ENCODE measurements at regions not wholly inside any gene's neighbourhood (a gene's known extent, or its start where the extent isn't known, plus 50 kb on each side); places are given as distances from the start of the nearest gene placed in this dataset.

DNA sequence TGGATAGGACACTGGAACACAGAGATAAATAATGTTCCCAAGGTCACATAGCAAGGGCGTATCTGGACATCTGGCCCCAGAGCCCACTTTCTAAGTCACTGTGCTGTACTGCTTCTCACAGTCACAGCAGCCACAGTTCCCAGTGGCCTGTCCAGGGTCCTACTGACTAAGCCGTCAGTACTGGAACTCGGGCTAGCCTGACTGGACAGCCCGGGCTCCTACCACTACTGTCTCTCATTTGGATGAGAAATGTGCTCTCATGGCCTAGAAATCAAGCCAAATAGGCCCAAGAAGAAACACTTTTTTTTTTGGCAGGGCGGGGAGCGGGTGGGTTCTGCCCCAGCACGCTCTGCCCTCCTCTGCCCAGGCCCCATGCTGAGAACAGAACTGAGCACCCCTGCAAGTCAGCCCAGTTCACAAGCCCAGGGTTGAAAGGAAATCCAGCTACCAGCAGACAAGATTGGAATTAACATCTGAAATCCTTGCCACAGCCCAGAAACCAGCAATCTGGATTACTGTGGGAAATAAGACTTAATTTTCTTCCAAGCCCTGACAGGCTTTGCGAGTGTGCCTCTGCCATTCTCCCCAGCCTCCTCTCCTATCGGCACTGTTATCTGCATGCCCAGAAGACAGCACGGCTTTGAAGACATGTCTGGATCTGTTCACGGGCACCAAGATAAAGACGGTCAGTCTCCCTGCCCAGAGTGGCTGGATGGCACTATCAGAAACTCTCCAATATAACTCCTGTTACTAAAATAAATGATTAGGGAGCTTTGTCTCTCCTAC lies 182.9 kb upstream of the NCAM1 start:
- TF ChIP-seq, protein P1, sequence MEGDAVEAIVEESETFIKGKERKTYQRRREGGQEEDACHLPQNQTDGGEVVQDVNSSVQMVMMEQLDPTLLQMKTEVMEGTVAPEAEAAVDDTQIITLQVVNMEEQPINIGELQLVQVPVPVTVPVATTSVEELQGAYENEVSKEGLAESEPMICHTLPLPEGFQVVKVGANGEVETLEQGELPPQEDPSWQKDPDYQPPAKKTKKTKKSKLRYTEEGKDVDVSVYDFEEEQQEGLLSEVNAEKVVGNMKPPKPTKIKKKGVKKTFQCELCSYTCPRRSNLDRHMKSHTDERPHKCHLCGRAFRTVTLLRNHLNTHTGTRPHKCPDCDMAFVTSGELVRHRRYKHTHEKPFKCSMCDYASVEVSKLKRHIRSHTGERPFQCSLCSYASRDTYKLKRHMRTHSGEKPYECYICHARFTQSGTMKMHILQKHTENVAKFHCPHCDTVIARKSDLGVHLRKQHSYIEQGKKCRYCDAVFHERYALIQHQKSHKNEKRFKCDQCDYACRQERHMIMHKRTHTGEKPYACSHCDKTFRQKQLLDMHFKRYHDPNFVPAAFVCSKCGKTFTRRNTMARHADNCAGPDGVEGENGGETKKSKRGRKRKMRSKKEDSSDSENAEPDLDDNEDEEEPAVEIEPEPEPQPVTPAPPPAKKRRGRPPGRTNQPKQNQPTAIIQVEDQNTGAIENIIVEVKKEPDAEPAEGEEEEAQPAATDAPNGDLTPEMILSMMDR (IDR thresholded peaks at IDR 0.05) = no peak
- DNase-seq = no peak
- ATAC-seq (ENCODE audit: low read depth) = no peak
- intact Hi-C loops (cut with micrococcal nuclease) = no loop called here
- H3K9me3 Mint-ChIP-seq = no peaks in the 10 kb centered on the region
- ChIA-PET POLR2A (no interaction called here), CTCF (no interaction called here)
- H3K36me3 Mint-ChIP-seq (ENCODE audit: low read depth) = no peaks in the 10 kb centered on the region
- no peak overlapping the region for H3K4me3 Mint-ChIP-seq
- H3K4me1 Mint-ChIP-seq = no peaks in the 10 kb centered on the region
- H3K27me3 Mint-ChIP-seq = no peaks in the 10 kb centered on the region
- H3K27ac Mint-ChIP-seq = no peak overlapping the region

DNA sequence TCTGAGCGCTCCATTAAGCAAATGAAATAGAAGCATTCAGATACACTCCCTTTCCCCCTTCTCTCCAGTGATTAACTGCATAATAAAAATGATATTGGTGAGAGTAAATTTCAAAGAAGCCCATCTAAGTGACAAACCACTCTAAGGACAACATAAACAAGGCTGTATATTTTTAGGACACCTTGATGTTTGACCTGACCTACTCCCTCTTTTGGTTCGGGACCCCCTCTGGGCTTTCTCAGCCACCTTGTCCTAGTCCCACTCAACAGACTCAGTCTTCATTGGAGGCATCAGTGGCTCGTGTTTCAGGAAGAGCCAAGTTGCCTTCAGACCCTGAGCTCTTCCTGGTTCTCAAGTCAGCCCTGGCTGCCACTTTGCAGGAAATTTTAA lies 182.3 kb upstream of the NCAM1 start:
- ChIA-PET CTCF (no interaction called here), POLR2A (no interaction called here)
- DNase-seq (no peak), ATAC-seq (ENCODE audit: low read depth) (no peak)
- Mint-ChIP-seq H3K9me3 (no peaks in the 10 kb centered on the region), H3K27me3 (no peaks in the 10 kb centered on the region), H3K36me3 (ENCODE audit: low read depth) (no peaks in the 10 kb centered on the region), H3K4me1 (no peaks in the 10 kb centered on the region), H3K27ac (no peak overlapping the region), H3K4me3 (no peak overlapping the region)
- intact Hi-C loops (cut with micrococcal nuclease) = no loop called here
- TF ChIP-seq, protein P1 (IDR thresholded peaks at IDR 0.05) = no peak

DNA sequence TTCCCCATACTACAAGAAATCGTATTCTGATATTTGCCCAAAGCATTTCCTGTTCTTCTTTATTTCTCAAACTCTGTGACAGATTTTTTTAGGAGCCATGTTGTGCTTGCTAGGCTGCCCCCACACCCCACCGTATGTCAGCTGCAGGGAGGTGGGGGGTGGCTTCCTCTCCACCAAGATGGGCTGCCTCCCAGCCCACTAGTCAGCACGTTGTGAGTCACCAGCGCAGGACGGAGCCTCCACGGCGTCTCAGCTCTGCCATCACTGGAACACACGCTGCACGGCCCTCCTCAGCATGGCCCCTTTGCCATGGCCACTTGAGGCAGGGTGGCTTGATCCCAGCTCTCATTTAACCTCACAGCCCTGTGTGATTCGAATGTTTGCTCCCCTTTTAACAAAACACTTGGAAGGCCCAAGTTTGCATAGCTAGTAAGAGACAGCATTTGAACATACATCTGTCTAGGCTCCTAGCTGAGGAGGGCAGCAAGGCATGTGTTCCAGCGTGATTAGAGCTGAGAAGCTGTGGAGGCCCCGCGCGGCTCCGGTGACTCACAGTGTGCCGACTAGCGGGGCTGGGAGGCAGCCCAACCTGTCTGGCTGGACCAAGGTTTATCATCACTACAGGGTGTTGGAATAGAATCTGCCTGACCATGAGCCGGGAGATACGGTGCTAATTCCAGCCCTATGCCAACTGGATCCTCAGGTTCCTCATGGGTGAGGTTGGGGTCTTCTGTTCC lies 180.7 kb upstream of the NCAM1 start:
- TF ChIP-seq, protein P1 (IDR thresholded peaks at IDR 0.05) = no peak
- DNase-seq (no peak), ATAC-seq (ENCODE audit: low read depth) (no peak)
- peaks cover 2% of the 10 kb centered on the region for H3K27me3 Mint-ChIP-seq
- no peaks in the 10 kb centered on the region for H3K36me3 Mint-ChIP-seq (ENCODE audit: low read depth)
- H3K4me1 Mint-ChIP-seq = no peaks in the 10 kb centered on the region
- intact Hi-C loops (cut with micrococcal nuclease) = no loop called here
- CTCF ChIA-PET = no interaction called here
- POLR2A ChIA-PET = no interaction called here
- H3K27ac Mint-ChIP-seq = no peak overlapping the region
- H3K4me3 Mint-ChIP-seq = no peak overlapping the region
- no peaks in the 10 kb centered on the region for H3K9me3 Mint-ChIP-seq

DNA sequence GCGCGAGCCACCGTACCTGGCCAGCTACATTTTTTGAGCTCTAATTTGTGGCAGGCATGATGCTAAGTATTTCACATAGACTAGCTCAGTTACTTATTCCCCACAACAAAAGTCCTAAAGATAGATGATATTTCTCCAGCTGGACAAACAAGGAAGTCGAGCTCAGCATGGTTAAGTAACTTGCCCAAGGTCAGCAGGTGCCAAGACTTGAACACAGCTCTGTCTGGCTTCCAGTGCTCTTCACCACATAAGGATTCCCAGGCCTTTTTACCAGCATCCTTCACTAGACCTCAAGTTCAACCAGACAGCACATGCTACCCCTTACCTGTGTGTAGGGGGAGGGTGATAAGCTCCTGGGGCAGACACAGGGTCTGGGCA lies 177.3 kb upstream of the NCAM1 start:
- no peak overlapping the region for H3K4me3 Mint-ChIP-seq
- POLR2A ChIA-PET = no interaction called here

More for the DNA sequence above, 177.3 kb upstream of the NCAM1 start:
- TF ChIP-seq, protein P1 (IDR thresholded peaks at IDR 0.05) = no peak
- Mint-ChIP-seq H3K4me1 (no peaks in the 10 kb centered on the region), H3K36me3 (ENCODE audit: low read depth) (no peaks in the 10 kb centered on the region), H3K9me3 (no peaks in the 10 kb centered on the region), H3K27me3 (peaks cover 6% of the 10 kb centered on the region), H3K27ac (no peak overlapping the region)
- DNase-seq (no peak), ATAC-seq (ENCODE audit: low read depth) (no peak)
- intact Hi-C loops (cut with micrococcal nuclease) = no loop called here
- CTCF ChIA-PET = no interaction called here

All from activated B cell treated with CpG ODN at 0.5 μM for 24 hours (primary cell).